ENCODE measurements at regions not wholly inside any gene's neighbourhood (a gene's known extent, or its start where the extent isn't known, plus 50 kb on each side); places are given as distances from the start of the nearest gene placed in this dataset.

DNA sequence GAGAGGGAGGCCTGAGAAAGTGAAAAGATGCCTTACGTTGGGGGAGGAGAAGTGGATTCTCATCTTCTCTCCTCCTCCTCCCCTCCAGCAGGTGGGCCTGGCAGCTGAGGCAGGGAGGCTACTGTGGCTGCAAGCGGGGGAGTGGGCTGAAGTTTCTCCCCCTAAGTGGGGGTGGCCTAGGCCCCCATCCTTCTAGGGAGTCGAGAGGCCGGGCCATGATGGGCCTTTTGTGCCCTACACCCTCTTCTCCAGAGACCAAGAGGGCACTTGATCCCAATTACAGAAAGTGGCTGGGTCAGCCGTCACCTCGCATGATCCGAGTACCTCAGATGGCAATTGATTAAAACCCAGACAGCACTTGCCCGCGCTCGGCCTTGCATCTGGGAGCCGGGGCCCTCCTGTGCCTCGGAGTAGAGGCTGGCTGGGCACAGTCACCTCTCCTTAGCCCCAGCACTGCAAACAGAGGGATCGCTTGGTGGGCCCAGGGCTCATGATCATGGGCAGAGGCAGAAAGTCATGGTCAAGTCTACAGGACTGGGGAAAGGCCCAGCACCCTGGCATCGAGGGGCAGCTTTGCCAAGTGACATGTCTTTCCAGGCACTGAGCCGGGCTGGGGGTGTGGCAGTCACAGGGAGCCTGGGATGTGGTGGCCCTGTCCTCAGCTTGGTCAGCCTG, 78.3 kb downstream of the IRX5 start:
- TF ChIP-seq GATA2 (IDR thresholded peaks at IDR 0.05; ENCODE audit: low read depth, low read length) (no peak), GATA3 (IDR thresholded peaks at IDR 0.05; ENCODE audit: low read depth, low read length) (no peak)

DNA sequence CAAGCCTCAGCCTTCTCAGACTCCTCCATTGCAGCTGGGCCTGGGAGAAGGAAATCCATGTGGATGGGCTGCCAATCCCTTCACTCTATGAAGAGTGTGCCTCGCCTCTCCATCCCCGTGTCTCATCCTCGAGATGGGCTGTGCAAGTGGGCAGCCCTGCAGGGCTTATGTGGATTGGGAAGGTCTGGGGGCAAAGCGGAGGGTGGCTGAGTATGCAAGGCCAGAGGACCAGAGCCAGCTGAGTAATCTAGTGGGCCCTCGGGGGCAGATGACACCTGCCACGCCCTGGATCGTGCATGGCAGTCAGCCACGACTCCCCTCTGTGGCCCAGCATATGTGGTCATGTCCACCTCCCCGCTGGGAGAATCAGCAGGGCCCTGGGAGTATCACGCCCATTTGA, 78.9 kb downstream of the IRX5 start:
- no peak for TF ChIP-seq GATA3 (IDR thresholded peaks at IDR 0.05; ENCODE audit: low read depth, low read length)
- no peak for TF ChIP-seq GATA2 (IDR thresholded peaks at IDR 0.05; ENCODE audit: low read depth, low read length)

DNA sequence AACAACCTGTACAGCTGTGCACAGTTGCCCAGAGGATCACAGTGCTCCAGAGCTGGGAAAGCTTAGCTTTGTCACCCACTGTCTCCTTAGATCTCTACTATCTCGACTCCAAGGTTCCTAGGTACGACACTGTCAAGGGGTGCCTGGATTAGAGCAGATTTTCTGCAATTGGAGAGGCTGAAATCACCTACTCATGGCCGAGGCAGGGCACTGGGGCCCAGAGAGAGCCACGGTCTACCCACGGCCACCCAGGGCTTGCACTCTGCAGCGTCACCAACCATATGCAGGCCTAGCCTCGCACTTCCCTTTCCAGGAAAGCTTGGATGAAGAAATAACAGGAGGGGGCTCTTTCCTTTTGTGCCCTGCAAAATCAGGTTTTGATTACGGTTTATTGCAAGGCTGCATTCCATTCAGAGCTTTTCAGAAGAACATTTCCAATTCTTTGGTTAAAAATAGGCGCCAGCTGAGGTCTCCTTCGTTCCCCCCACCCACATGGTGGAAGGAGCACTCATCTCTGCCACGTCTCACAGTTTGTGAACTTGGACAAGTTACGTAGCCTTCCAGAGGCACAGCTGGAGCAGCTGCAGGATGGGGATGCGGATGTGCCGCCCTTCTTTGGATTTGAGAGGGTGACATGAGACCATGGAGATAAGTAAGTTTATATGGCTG, 80.0 kb downstream of the IRX5 start:
- TF ChIP-seq GATA3 (IDR thresholded peaks at IDR 0.05; ENCODE audit: low read depth, low read length), result no peak
- TF ChIP-seq GATA2 (IDR thresholded peaks at IDR 0.05; ENCODE audit: low read depth, low read length), result no peak

DNA sequence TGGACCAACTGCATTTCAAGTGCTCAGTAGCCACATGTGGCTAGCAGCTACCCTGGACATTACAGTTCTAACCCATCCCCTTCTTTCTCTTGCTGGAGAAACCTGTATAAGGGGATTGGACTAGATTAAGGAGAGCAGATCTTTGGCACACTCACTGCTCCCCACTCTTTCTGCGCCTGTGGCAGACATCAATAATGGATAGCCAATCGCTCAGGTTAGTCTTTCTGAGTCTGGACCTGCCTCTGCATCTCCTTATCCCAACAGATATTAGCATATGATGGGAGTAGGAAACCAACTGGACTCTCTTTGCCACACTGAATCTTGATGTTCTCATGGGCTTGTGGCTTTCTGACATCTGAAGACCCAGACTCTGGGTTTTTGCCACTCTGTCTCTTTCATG, 81.7 kb downstream of the IRX5 start:
- no peak for TF ChIP-seq GATA3 (IDR thresholded peaks at IDR 0.05; ENCODE audit: low read depth, low read length)
- TF ChIP-seq GATA2 (IDR thresholded peaks at IDR 0.05; ENCODE audit: low read depth, low read length), result no peak

DNA sequence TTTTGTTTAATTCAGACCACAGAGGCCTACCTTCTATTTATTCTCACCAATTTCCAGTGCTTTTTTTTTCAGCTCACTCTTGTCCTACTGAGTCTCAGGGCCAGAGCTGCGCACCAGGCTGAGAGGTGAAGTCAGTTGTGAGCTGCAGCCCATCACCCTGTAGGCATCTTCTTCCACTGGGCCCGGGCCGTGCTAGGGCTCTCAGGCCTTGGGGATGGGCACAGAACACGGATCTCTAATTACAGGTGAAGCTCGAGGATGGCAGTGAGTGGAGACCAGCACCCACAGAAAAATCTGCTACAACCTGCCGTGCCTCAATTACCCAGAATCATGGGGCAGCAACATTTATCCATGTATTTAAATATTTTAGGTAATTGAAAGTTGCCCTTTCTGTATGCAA, 82.1 kb downstream of the IRX5 start:
- TF ChIP-seq GATA2 (IDR thresholded peaks at IDR 0.05; ENCODE audit: low read depth, low read length) (no peak), GATA3 (IDR thresholded peaks at IDR 0.05; ENCODE audit: low read depth, low read length) (no peak)

DNA sequence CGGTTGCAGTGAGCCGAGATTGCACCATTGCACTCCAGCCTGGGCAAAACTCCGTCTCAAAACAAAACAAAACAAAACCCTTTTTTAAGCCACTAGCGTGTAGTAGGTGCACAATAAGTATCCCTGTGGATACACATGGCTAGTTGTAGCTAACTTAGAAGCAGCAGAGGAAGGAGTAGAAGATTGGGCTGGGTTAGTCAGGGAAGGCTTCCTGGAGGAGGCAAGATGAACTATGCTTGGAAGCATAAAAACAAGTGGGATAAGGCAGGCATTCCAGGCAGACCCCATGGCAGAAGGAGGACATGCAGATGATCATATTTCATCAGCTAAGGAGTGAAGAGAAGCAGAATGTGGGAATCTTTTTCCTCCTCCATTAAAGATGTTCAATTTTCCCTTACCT, 83.4 kb downstream of the IRX5 start:
- TF ChIP-seq GATA2 (IDR thresholded peaks at IDR 0.05; ENCODE audit: low read depth, low read length) (no peak), GATA3 (IDR thresholded peaks at IDR 0.05; ENCODE audit: low read depth, low read length) (no peak)

DNA sequence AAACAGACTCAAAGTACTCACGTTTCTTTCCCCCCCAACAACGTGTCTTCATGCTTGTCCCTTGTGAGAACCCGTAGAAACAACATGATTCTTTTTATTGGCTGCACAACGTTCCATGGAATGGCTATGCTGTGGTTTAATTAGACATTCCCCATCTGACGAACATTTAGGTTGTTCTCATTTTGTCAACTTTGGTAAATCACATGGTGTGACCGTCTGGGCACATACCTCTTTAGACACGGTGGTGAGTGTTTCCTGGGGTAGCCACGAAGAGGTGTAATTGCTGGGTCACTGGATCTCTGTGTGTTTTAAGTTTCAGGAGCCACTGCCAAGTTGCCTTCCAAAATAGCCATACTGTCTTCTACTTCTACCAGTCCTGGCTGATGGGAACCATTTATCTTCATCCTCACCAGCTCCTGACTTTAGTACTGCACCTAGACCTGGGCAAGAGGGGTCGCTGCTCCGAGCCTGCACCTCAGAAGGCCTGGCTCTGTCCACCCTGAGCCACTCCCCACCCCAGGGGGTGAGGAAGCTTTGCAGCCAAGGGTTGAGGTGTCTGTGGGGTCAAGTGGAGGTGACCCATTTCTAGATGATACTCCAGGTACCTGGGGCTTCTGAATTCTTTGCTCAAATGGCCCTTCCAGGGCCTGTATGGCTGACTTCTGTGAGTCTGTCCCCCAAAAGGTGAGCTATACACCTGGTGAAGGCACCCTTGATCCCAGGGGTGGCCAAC, 84.7 kb downstream of the IRX5 start:
- TF ChIP-seq GATA3 (IDR thresholded peaks at IDR 0.05; ENCODE audit: low read depth, low read length) (no peak), GATA2 (IDR thresholded peaks at IDR 0.05; ENCODE audit: low read depth, low read length) (no peak)

DNA sequence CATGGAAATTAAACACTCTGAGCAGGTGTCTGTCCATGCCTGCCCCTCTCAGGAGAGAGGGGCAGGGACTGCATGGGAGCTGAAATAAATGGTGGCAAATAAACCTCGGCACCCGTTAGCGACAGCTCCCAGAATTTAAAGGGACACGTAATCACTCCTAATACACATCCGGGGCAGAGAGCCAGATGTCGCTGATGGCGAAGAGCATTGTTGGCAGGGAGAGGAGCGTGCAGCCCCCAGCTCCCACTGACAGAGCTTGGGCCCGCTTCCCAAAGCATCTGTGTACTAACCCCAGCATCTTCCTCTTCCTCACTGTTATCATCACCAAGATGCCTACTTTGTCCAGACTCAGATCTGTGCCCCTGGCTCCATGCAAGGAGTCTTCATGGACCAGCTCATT, 85.8 kb downstream of the IRX5 start:
- no peak for TF ChIP-seq GATA2 (IDR thresholded peaks at IDR 0.05; ENCODE audit: low read depth, low read length)
- TF ChIP-seq GATA3 (IDR thresholded peaks at IDR 0.05; ENCODE audit: low read depth, low read length), result no peak

DNA sequence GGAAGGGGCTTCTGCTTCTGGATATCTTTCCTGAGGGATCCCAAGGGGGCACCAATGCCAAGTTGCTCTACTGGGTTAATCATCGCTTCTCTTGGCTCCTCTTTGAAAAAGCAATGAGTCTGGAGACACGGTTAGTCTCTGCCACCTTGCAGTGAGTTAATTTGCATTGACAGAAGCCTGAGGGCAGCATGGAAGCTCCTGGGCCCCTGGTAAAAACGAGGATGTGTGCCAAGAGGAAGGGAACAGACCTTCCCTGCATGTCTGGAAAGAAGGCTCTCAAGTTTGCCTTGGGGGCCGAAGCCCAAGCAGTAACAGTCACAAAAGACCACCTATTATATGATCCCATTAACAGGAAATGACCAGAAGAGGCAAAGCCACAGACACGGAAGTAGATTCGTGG, 86.7 kb downstream of the IRX5 start:
- TF ChIP-seq GATA2 (IDR thresholded peaks at IDR 0.05; ENCODE audit: low read depth, low read length) (no peak), GATA3 (IDR thresholded peaks at IDR 0.05; ENCODE audit: low read depth, low read length) (no peak)

DNA sequence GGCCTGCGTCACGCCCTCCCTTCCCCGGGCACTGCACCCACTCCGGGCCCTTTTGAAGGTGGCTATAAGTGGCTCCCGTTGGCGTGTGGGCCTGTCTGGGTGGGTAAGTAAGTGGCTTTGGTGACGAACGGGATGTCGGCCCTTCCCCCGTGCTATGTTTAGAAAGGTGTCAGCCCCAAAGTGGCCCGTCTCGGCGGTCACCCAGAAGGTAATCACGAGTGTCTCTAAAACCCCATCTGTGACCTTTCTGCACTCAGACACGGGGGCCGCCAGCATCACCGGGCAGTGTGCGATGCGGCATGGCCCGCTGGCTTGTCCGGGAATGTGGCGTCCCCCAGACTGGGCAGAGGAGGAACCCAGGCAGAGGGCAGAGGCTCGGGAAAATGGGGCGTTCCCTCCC, 88.2 kb downstream of the IRX5 start:
- TF ChIP-seq GATA2 (IDR thresholded peaks at IDR 0.05; ENCODE audit: low read depth, low read length) (no peak), GATA3 (IDR thresholded peaks at IDR 0.05; ENCODE audit: low read depth, low read length) (no peak)

DNA sequence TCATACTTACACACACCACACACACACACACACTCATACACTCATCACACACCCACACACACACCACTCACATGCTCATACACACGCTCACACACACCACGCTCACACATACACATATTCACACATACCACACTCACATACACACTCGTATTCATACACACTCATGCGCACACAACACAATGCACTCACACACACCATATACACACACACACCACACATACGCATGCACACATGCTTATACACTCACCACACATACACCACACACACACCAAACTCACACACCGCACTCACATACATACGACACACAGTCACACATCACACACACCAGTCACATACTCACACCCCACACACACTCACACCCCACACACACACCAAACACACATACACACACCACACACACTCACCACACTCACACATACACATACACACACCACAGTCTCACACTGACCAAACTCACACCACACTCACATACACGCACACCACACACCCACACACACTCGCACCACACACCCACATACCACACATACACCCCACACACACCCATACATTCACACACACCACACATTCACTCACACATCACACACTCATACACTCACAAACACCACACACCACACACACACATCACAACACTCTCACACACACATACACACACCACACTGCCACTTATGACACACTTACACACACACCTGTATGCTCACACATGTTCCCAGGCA, 88.9 kb downstream of the IRX5 start:
- TF ChIP-seq GATA3 (IDR thresholded peaks at IDR 0.05; ENCODE audit: low read depth, low read length) (no peak), GATA2 (IDR thresholded peaks at IDR 0.05; ENCODE audit: low read depth, low read length) (no peak)

DNA sequence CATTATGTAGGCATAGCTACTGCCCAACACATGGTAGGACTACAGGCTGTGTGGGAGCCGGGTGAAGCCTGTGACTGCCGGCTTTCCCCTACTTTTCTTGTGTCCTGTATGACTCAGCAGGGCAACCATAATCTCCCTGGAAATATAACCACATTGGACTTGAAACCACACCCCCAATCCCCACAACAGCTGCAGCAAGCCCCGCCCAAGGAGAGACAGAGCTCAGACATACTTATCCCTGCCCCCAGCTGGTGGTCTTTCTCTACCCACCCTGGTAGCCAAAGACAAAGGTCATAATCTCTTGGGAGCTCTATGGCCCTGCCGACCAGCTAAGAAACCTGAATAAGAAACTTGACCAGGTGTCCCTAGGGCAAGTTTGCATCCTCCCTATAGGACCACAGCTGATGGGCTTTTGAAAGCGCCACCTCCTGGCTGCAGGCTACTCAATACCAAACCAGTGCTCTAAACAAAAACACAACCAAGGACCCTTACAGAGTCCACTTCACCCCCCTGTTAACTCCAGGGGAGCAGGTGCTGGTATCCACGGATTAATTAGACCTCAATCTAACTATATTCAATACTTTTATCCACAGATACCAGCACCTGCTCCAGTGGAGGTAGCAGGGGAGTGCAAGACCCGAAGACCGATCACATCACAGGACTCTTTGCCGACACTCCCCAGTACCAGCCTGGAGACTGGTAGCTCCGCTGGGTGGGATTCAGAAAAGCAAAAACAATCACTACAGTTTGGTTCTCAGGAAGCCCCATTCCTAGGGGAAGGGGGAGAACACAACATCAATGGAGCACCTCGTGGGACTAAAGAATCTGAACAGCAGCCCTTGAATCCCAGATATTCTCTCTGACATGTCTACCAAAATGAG, 91.2 kb downstream of the IRX5 start:
- TF ChIP-seq GATA3 (IDR thresholded peaks at IDR 0.05; ENCODE audit: low read depth, low read length), result no peak
- TF ChIP-seq GATA2 (IDR thresholded peaks at IDR 0.05; ENCODE audit: low read depth, low read length), result no peak

DNA sequence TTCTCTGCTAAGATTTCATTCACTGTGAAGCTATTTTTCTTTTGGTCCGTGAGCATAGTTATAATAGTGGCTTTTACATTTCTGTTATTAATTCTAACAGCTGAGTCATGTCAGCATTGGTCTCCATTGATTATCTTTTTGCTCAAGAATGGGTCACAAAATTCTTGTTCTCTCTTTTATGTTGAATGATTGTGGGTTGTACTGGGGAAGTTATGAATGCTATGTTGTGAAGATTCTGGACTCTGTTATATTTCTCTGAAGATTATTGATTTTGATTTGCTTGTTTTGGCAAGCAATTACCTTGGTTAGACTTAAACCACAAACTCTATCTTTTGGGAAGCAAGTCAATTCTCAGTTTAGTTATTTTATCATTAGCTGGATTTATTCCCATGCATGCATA, 98.8 kb downstream of the IRX5 start:
- no peak for TF ChIP-seq GATA3 (IDR thresholded peaks at IDR 0.05; ENCODE audit: low read depth, low read length)

Measured in SH-SY5Y (cell line).